H1 (cell line): ENCODE measurements at regions not wholly inside any gene's neighbourhood (a gene's known extent, or its start where the extent isn't known, plus 50 kb on each side); places are given as distances from the start of the nearest gene placed in this dataset.

ENCODE experiments used
- CTCF ChIA-PET: fragments of 300-600 bp; sonication (Branson Sonifier 250); formaldehyde crosslinking; loops from one replicate; lab custom pipeline; 2021; ENCODE audit not compliant: partially characterized antibody; lab: Charles Lee
- POLR2A ChIA-PET: fragments of 300-600 bp; sonication (Branson Sonifier 250); formaldehyde crosslinking; loops from one replicate; lab custom pipeline; 2021; ENCODE audit warnings: inconsistent platforms; ENCODE audit not compliant: partially characterized antibody; lab: Charles Lee
- DNase-seq, 2 experiments: peaks; one replicate each; pipeline versions ENCODE4 v3.0.0 to v3.0.0-alpha.2; 2010 to 2022; ENCODE audit warnings: low spot score in 2 of 2, low read depth in 1 of 2, mixed read lengths in 1 of 2
- FAIRE-seq: peaks from 2 replicates; lab custom pipeline; 2011; peaks lifted over from hg19 to GRCh38; lab: Jason Lieb, UNC
- H2AFZ ChIP-seq: 2 replicates; pipeline ENCODE4 v1.8.1; 2012; ENCODE audit warnings: low read length, inconsistent platforms
- H2AK5ac ChIP-seq: 2 replicates; pipeline ENCODE4 v1.6.1; 2013; ENCODE audit warnings: low read depth, low read length
- H2BK120ac ChIP-seq: replicated peaks from 2 replicates; pipeline ENCODE3; 2013; ENCODE audit warnings: low read depth, low read length, inconsistent platforms
- H2BK12ac ChIP-seq: 2 replicates; pipeline ENCODE4 v1.6.1; 2013; ENCODE audit warnings: low read depth, low read length
- H2BK15ac ChIP-seq: 2 replicates; pipeline ENCODE4 v1.6.1; 2013; ENCODE audit warnings: low read length
- H2BK20ac ChIP-seq: 2 replicates; pipeline ENCODE4 v1.6.1; 2013; ENCODE audit warnings: low read length
- H2BK5ac ChIP-seq: 2 replicates; pipeline ENCODE4 v1.6.1; 2013; ENCODE audit warnings: low read depth, low read length
- H3K14ac ChIP-seq: 2 replicates; pipeline ENCODE4 v1.6.1; 2013; ENCODE audit warnings: inconsistent platforms; ENCODE audit not compliant: insufficient read length
- H3K18ac ChIP-seq: 2 replicates; pipeline ENCODE4 v1.6.1; 2013; ENCODE audit warnings: low read length; ENCODE audit errors: extremely low read depth
- H3K23ac ChIP-seq: 2 replicates; pipeline ENCODE4 v1.6.1; 2013; ENCODE audit warnings: inconsistent platforms; ENCODE audit not compliant: insufficient read length
- H3K23me2 ChIP-seq: 2 replicates; pipeline ENCODE4 v1.6.1; 2013; ENCODE audit warnings: low read depth, low read length
- H3K27ac ChIP-seq: 2 replicates; pipeline ENCODE4 v1.6.1; 2011; ENCODE audit warnings: low read depth, low read length, inconsistent platforms
- H3K27me3 ChIP-seq, 4 experiments: replicated peaks in 1 of 4; 1 replicate in 1 of 4; 2 replicates in 3 of 4; pipeline versions ENCODE4 v1.6.1 to v1.8.1; 2011 to 2013; ENCODE audit warnings: low read length in 3 of 4, mild to moderate bottlenecking in 3 of 4, inconsistent platforms in 2 of 4, mixed read lengths in 2 of 4, moderate library complexity in 1 of 4; ENCODE audit not compliant: control insufficient read depth in 3 of 4, insufficient read depth in 3 of 4; ENCODE audit errors: extremely low read depth in 1 of 4
- H3K36me3 ChIP-seq, 4 experiments: 2 replicates each; pipeline versions ENCODE4 v1.6.1 to v1.8.1; 2011 to 2013; ENCODE audit warnings: mild to moderate bottlenecking in 4 of 4, low read length in 3 of 4, moderate library complexity in 2 of 4, control low read depth in 1 of 4, inconsistent platforms in 1 of 4; ENCODE audit not compliant: insufficient read depth in 4 of 4, control insufficient read depth in 2 of 4
- H3K4ac ChIP-seq: replicated peaks from 2 replicates; pipeline ENCODE3; 2013; ENCODE audit warnings: low read length, low read depth, mixed read lengths, inconsistent platforms; ENCODE audit not compliant: insufficient read length
- H3K4me1 ChIP-seq, 4 experiments: replicated peaks in 1 of 4; 1 replicate in 1 of 4; 2 replicates in 3 of 4; pipeline versions ENCODE4 v1.6.1 to v1.8.1; 2011 to 2013; ENCODE audit warnings: low read length in 3 of 4, inconsistent platforms in 2 of 4, mixed read lengths in 1 of 4; ENCODE audit not compliant: insufficient read depth in 4 of 4, control insufficient read depth in 3 of 4
- H3K4me2 ChIP-seq, 2 experiments: 2 replicates each; pipeline versions ENCODE4 v1.6.1 to v1.8.1; 2011 to 2013; ENCODE audit warnings: low read depth in 2 of 2, low read length in 2 of 2, control low read depth in 1 of 2, inconsistent platforms in 1 of 2, mild to moderate bottlenecking in 1 of 2; ENCODE audit not compliant: insufficient read depth in 1 of 2
- H3K4me3 ChIP-seq, 4 experiments: fragments of 200-600, 300-600 bp in 1 of 4; sonication (generic), shearing (Covaris generic), sonication (Bioruptor Twin) in 1 of 4; 2 replicates each; pipeline versions ENCODE4 v1.5.1 to v1.8.1; 2011 to 2016; ENCODE audit warnings: low read length in 4 of 4, low read depth in 3 of 4, control low read depth in 2 of 4, inconsistent platforms in 2 of 4, mild to moderate bottlenecking in 2 of 4, mixed read lengths in 1 of 4, moderate library complexity in 1 of 4; ENCODE audit not compliant: insufficient read depth in 2 of 4; ENCODE audit errors: extremely low read depth in 1 of 4
- H3K56ac ChIP-seq: replicated peaks from 2 replicates; pipeline ENCODE3; 2013; ENCODE audit warnings: low read depth, mild to moderate bottlenecking, mixed read lengths, low read length, inconsistent platforms; ENCODE audit not compliant: insufficient read length
- H3K79me1 ChIP-seq: 2 replicates; pipeline ENCODE4 v1.6.1; 2013; ENCODE audit warnings: low read depth, low read length, control low read depth
- H3K79me2 ChIP-seq, 2 experiments: 2 replicates each; pipeline versions ENCODE4 v1.6.1 to v1.8.1; 2012 to 2013; ENCODE audit warnings: low read length in 2 of 2, mild to moderate bottlenecking in 2 of 2, inconsistent platforms in 1 of 2; ENCODE audit not compliant: insufficient read depth in 2 of 2, control insufficient read depth in 1 of 2
- H3K9ac ChIP-seq, 4 experiments: replicated peaks in 1 of 4; 1 replicate in 1 of 4; 2 replicates in 3 of 4; pipeline versions ENCODE4 v1.6.1 to v1.8.1; 2011 to 2013; ENCODE audit warnings: low read depth in 3 of 4, low read length in 3 of 4, control low read depth in 2 of 4, mild to moderate bottlenecking in 2 of 4, moderate library complexity in 2 of 4, inconsistent platforms in 1 of 4; ENCODE audit errors: extremely low read depth in 1 of 4
- H3K9me3 ChIP-seq, 2 experiments: 2 replicates each; pipeline versions ENCODE4 v1.6.1 to v1.8.1; 2012 to 2013; ENCODE audit warnings: mild to moderate bottlenecking in 2 of 2, moderate library complexity in 2 of 2, control low read depth in 1 of 2, inconsistent platforms in 1 of 2, low read depth in 1 of 2, low read length in 1 of 2, mixed read lengths in 1 of 2; ENCODE audit not compliant: insufficient read depth in 2 of 2
- H4K20me1 ChIP-seq, 2 experiments: replicated peaks in 1 of 2; 2 replicates each; pipeline versions ENCODE3 to v1.8.1; 2011 to 2013; ENCODE audit warnings: inconsistent platforms in 2 of 2, low read length in 2 of 2, mild to moderate bottlenecking in 1 of 2; ENCODE audit not compliant: insufficient read depth in 2 of 2, control insufficient read depth in 1 of 2
- H4K5ac ChIP-seq: 2 replicates; pipeline ENCODE4 v1.6.1; 2013; ENCODE audit warnings: low read length, low read depth, mixed read lengths, inconsistent platforms; ENCODE audit not compliant: insufficient read length
- H4K8ac ChIP-seq: 2 replicates; pipeline ENCODE4 v1.8.0; 2013; ENCODE audit warnings: mild to moderate bottlenecking, moderate library complexity, low read length, inconsistent platforms; ENCODE audit not compliant: insufficient read depth; ENCODE audit errors: extremely low read depth
- H4K91ac ChIP-seq: replicated peaks from 2 replicates; pipeline ENCODE3; 2013; ENCODE audit warnings: low read length, mixed read lengths, inconsistent platforms; ENCODE audit not compliant: insufficient read length
- BCL11A ChIP-seq, 2 experiments: IDR thresholded peaks; one replicate each; pipeline ENCODE4 v1.6.1; 2011; ENCODE audit warnings: low read depth in 2 of 2, low read length in 2 of 2, mild to moderate bottlenecking in 2 of 2
- EZH2 ChIP-seq: fragments of 200-600 bp; sonication (generic); IDR thresholded peaks from 2 replicates; pipeline ENCODE4 v1.7.1; 2012; ENCODE audit warnings: low read depth, mild to moderate bottlenecking, moderate library complexity, low read length, inconsistent platforms; ENCODE audit not compliant: severe bottlenecking
- FOSL1 ChIP-seq: IDR thresholded peaks from 2 replicates; pipeline ENCODE4 v1.6.1; 2011; ENCODE audit warnings: mild to moderate bottlenecking, low read depth, low read length, moderate library complexity; ENCODE audit not compliant: insufficient read depth
- NRF1 ChIP-seq: IDR thresholded peaks from 2 replicates; pipeline ENCODE4 v1.6.1; 2011; ENCODE audit warnings: mild to moderate bottlenecking, low read depth, low read length, improper control_type of control experiment
- RAD21 ChIP-seq, 2 experiments: IDR thresholded peaks in 1 of 2; conservative IDR thresholded peaks in 1 of 2; 2 replicates each; pipeline ENCODE4 v1.6.1; 2011; ENCODE audit warnings: low read depth in 2 of 2, low read length in 2 of 2, improper control_type of control experiment in 1 of 2, inconsistent platforms in 1 of 2, mild to moderate bottlenecking in 1 of 2, moderate library complexity in 1 of 2
- WGBS, 2 experiments: shearing (Covaris generic) in 1 of 2; methylation state at CpG; one replicate each; pipeline versions ENCODE4 v1.1.6 to v1.1.7; 2013 to 2015; ENCODE audit warnings: low lambda C conversion rate in 2 of 2, mixed read lengths in 2 of 2, inconsistent platforms in 1 of 2, low coverage in 1 of 2, missing lambda C conversion rate in 1 of 2; ENCODE audit not compliant: insufficient replicate concordance in 2 of 2, insufficient coverage in 1 of 2, insufficient read length in 1 of 2; ENCODE audit errors: extremely low coverage in 1 of 2, missing lambda C conversion rate in 1 of 2; 5-methylcytosine and 5-hydroxymethylcytosine counted together
- TF ChIP-seq, protein P1 (sequence below): IDR thresholded peaks from 2 replicates; pipeline ENCODE4 v1.6.1; 2012; ENCODE audit warnings: inconsistent platforms

DNA sequence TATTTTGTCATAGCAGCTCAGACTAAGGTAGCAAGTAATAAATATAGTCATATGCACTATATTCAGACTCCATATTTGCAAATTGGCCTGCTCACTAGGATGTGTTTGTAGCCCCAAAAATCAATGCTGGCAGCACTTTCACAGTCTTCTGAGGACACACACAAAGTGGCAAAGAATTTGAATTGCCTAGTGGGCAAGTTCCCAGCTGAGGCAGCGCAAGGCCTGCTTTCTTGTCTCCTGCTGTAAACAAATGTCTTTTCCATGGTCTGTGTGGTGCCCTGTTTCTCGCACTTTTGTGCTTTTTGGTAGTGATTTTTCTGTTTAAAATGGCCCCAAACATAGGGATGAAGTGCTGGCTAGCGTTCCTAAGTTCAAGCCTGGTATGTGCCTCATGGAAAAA is 416.0 kb downstream of the OCA2 start:
- no peak overlapping the region for H2BK5ac ChIP-seq
- H2AFZ ChIP-seq, result no peak overlapping the region
- no peak overlapping the region for H3K4me2 ChIP-seq
- no peak overlapping the region for H3K23ac ChIP-seq
- no peak overlapping the region for H2BK15ac ChIP-seq
- H4K8ac ChIP-seq, result no peak overlapping the region
- no peaks in the 10 kb centered on the region for H4K20me1 ChIP-seq
- H2BK20ac ChIP-seq, result no peak overlapping the region
- no peak overlapping the region for H2BK120ac ChIP-seq
- no peaks in the 10 kb centered on the region for H3K79me2 ChIP-seq
- H3K9me3 ChIP-seq, result no peaks in the 10 kb centered on the region
- H3K9ac ChIP-seq, result no peak overlapping the region
- H3K14ac ChIP-seq, result no peak overlapping the region
- DNase-seq (no peak), FAIRE-seq (no peak)
- H3K79me1 ChIP-seq, result no peaks in the 10 kb centered on the region
- no peak overlapping the region for H2AK5ac ChIP-seq
- no peak overlapping the region for H3K56ac ChIP-seq
- H3K18ac ChIP-seq, result no peak overlapping the region
- no peak overlapping the region for H4K5ac ChIP-seq
- ChIA-PET CTCF (interaction anchor here (0.6 to 1.2 kb wide), 2 partner anchors 32 to 1779 kb away, joined by 3 read pairs; no protein-coding TSS in a partner anchor), POLR2A (interaction anchor here (1.1 kb wide), 1 partner anchor 38 kb away, joined by 3 read pairs; no protein-coding TSS in a partner anchor)
- no peak overlapping the region for H3K4ac ChIP-seq
- H3K27ac ChIP-seq, result no peak overlapping the region
- 93% methylated on average over 3 of the region's 3 CpGs; no CpG with 5 or more reads in 1 of the 2 experiments for WGBS, 2 experiments
- no peaks in the 10 kb centered on the region for H3K23me2 ChIP-seq
- H3K4me1 ChIP-seq, result peaks cover 0 to 15% (median 5%) of the 10 kb centered on the region in 4 experiments; a peak in 6 of 7 replicates
- peaks cover 0 to 7% (median under 1%) of the 10 kb centered on the region in 4 experiments; a peak in 3 of 7 replicates for H3K27me3 ChIP-seq
- H3K36me3 ChIP-seq, result no peaks in the 10 kb centered on the region
- no peak overlapping the region for H3K4me3 ChIP-seq
- no peak overlapping the region for H4K91ac ChIP-seq
- H2BK12ac ChIP-seq, result no peak overlapping the region
- TF ChIP-seq BCL11A (IDR thresholded peaks at IDR 0.05; ENCODE audit: low read depth in 2 of 2, low read length in 2 of 2), result no peak
- TF ChIP-seq EZH2, result no peak
- no peak for TF ChIP-seq RAD21 (IDR thresholded peaks at IDR 0.05 in 1 of 2, conservative IDR thresholded peaks at IDR 0.05 in 1 of 2; ENCODE audit: low read depth in 2 of 2, low read length in 2 of 2)
- TF ChIP-seq FOSL1, result no peak
- TF ChIP-seq, protein P1, sequence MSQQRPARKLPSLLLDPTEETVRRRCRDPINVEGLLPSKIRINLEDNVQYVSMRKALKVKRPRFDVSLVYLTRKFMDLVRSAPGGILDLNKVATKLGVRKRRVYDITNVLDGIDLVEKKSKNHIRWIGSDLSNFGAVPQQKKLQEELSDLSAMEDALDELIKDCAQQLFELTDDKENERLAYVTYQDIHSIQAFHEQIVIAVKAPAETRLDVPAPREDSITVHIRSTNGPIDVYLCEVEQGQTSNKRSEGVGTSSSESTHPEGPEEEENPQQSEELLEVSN, result no peak
- TF ChIP-seq NRF1, result no peak
